ENCODE measurements at regions not wholly inside any gene's neighbourhood (a gene's known extent, or its start where the extent isn't known, plus 50 kb on each side); places are given as distances from the start of the nearest gene placed in this dataset.

- POLR2A ChIA-PET: no interaction called here
- Histone ChIP-seq H3K4me2 (no peak overlapping the region), H3K4me3 (no peak overlapping the region), H3K4me1 (no peaks in the 10 kb centered on the region), H3K9me3 (no peaks in the 10 kb centered on the region), H3K27ac (no peak overlapping the region)
- ATAC-seq (no peak), DNase-seq (ENCODE audit: low read depth in 1 of 2, low spot score in 1 of 2) (no peak), FAIRE-seq (no peak)
- CTCF ChIA-PET: no interaction called here
- TF ChIP-seq, protein P1, sequence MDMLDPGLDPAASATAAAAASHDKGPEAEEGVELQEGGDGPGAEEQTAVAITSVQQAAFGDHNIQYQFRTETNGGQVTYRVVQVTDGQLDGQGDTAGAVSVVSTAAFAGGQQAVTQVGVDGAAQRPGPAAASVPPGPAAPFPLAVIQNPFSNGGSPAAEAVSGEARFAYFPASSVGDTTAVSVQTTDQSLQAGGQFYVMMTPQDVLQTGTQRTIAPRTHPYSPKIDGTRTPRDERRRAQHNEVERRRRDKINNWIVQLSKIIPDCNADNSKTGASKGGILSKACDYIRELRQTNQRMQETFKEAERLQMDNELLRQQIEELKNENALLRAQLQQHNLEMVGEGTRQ (IDR thresholded peaks at IDR 0.05): no peak
- TF ChIP-seq NFE2L2 (conservative IDR thresholded peaks at IDR 0.05; ENCODE audit: low read length): no peak
- no peak for TF ChIP-seq ESRRA (IDR thresholded peaks at IDR 0.05; ENCODE audit: borderline replicate concordance, low read length)
- no peak for TF ChIP-seq HOXB5 (CRISPR knock-in tag; IDR thresholded peaks at IDR 0.05)
- WGBS (ENCODE audit: missing lambda C conversion rate): 9% methylated on average over 1 of the region's 1 CpG
Measured at GRCh38 chr10:83986800-83987199, 152.5 kb upstream of the GHITM start.

DNA sequence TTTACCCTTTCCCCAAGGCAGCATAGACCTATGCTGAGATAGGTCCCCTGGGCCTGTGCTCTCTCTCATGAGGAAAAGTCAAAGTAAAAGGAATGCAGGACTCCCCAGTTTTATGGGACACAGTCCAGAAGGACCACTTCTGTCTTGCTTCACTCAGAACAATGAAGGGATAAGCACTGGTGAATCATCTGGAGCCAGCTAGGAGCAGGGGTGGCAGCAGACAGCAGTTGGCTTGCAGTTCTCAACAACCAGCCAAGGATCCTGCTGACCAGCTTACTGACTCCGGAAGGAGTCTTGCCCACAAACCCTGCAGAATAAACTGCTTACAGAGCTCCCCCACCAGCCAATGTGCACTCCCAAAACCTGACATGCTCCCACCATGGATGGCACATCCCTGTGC, 152.1 kb upstream of the GHITM start:
- CTCF ChIA-PET: no interaction called here
- POLR2A ChIA-PET: no interaction called here
- H3K4me2 ChIP-seq: no peak overlapping the region
- no peak for ATAC-seq
- no peak overlapping the region for H3K4me3 ChIP-seq
- no peaks in the 10 kb centered on the region for H3K4me1 ChIP-seq
- TF ChIP-seq HMGXB4 (CRISPR knock-in tag; IDR thresholded peaks at IDR 0.05; ENCODE audit: borderline replicate concordance) (no peak), HOXB13 (CRISPR knock-in tag; IDR thresholded peaks at IDR 0.05; ENCODE audit: low read depth) (no peak), HDAC2 (IDR thresholded peaks at IDR 0.05) (no peak), CHD2 (IDR thresholded peaks at IDR 0.05; ENCODE audit: low read length, partially characterized antibody) (no peak), CHD4 (IDR thresholded peaks at IDR 0.05; ENCODE audit: borderline replicate concordance) (no peak), PBX3 (IDR thresholded peaks at IDR 0.05) (no peak), RARB (CRISPR knock-in tag; IDR thresholded peaks at IDR 0.05) (no peak), POLR2AphosphoS2 (conservative IDR thresholded peaks at IDR 0.05; ENCODE audit: low read length) (no peak), KDM5A (IDR thresholded peaks at IDR 0.05) (no peak)
- TF ChIP-seq, protein P2, sequence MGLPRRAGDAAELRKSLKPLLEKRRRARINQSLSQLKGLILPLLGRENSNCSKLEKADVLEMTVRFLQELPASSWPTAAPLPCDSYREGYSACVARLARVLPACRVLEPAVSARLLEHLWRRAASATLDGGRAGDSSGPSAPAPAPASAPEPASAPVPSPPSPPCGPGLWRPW (IDR thresholded peaks at IDR 0.05): no peak
- TF ChIP-seq, protein P3, sequence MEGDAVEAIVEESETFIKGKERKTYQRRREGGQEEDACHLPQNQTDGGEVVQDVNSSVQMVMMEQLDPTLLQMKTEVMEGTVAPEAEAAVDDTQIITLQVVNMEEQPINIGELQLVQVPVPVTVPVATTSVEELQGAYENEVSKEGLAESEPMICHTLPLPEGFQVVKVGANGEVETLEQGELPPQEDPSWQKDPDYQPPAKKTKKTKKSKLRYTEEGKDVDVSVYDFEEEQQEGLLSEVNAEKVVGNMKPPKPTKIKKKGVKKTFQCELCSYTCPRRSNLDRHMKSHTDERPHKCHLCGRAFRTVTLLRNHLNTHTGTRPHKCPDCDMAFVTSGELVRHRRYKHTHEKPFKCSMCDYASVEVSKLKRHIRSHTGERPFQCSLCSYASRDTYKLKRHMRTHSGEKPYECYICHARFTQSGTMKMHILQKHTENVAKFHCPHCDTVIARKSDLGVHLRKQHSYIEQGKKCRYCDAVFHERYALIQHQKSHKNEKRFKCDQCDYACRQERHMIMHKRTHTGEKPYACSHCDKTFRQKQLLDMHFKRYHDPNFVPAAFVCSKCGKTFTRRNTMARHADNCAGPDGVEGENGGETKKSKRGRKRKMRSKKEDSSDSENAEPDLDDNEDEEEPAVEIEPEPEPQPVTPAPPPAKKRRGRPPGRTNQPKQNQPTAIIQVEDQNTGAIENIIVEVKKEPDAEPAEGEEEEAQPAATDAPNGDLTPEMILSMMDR (IDR thresholded peaks at IDR 0.05): no peak
- WGBS (ENCODE audit: missing lambda C conversion rate): no CpG with 5 or more reads among the region's 1 CpG
- H3K27ac ChIP-seq: no peak overlapping the region
- FAIRE-seq: no peak
- H3K9me3 ChIP-seq: no peaks in the 10 kb centered on the region
- no peak for DNase-seq (ENCODE audit: low read depth in 1 of 2, low spot score in 1 of 2)

GRCh38 chr10:83988435-83988834, 150.9 kb upstream of the GHITM start:
- WGBS (ENCODE audit: missing lambda C conversion rate): 0% methylated on average over 1 of the region's 1 CpG
- H3K9me3 ChIP-seq: no peaks in the 10 kb centered on the region
- no peak overlapping the region for H3K4me2 ChIP-seq
- DNase-seq (ENCODE audit: low read depth in 1 of 2, low spot score in 1 of 2) (no peak), ATAC-seq (no peak), FAIRE-seq (no peak)
- H3K27ac ChIP-seq: no peak overlapping the region
- no peak overlapping the region for H3K4me3 ChIP-seq
- no peaks in the 10 kb centered on the region for H3K4me1 ChIP-seq
- ChIA-PET CTCF (interaction anchor here (0.8 kb wide), 1 partner anchor 38 kb away, joined by 3 read pairs; no protein-coding TSS in a partner anchor), POLR2A (no interaction called here)
- no peak for TF ChIP-seq ZNF302 (CRISPR knock-in tag; IDR thresholded peaks at IDR 0.05)
- no peak for TF ChIP-seq MYC (IDR thresholded peaks at IDR 0.05; ENCODE audit: borderline replicate concordance, low read length)
- TF ChIP-seq RCOR1 (IDR thresholded peaks at IDR 0.05; ENCODE audit: low read depth, low read length): no peak
- TF ChIP-seq HOXA7 (CRISPR knock-in tag; IDR thresholded peaks at IDR 0.05): no peak
- no peak for TF ChIP-seq FOXS1 (CRISPR knock-in tag; IDR thresholded peaks at IDR 0.05)
- no peak for TF ChIP-seq SMC3 (IDR thresholded peaks at IDR 0.05)
- no peak for TF ChIP-seq RNF2 (IDR thresholded peaks at IDR 0.05; ENCODE audit: borderline replicate concordance, low read depth)
- no peak for TF ChIP-seq E2F6 (IDR thresholded peaks at IDR 0.05; ENCODE audit: borderline replicate concordance, low read depth)
- no peak for TF ChIP-seq MAFK (IDR thresholded peaks at IDR 0.05; ENCODE audit: partially characterized antibody)
- TF ChIP-seq GATA3 (IDR thresholded peaks at IDR 0.05; ENCODE audit: borderline replicate concordance): no peak
- no peak for TF ChIP-seq CEBPB (IDR thresholded peaks at IDR 0.05)
- no peak for TF ChIP-seq CHD4 (IDR thresholded peaks at IDR 0.05; ENCODE audit: borderline replicate concordance)
- no peak for TF ChIP-seq PHF8 (IDR thresholded peaks at IDR 0.05; ENCODE audit: borderline replicate concordance, low read depth)

Data from A549 (cell line).